IPS-NIHi11 (cell line): ENCODE measurements at regions not wholly inside any gene's neighbourhood (a gene's known extent, or its start where the extent isn't known, plus 50 kb on each side); places are given as distances from the start of the nearest gene placed in this dataset.

Experiments
- DNase-seq: peaks from one replicate; pipeline ENCODE4 v3.0.0; 2012; ENCODE audit warnings: mixed read lengths, low spot score

GRCh38 chr12:71071536-71072097, 86.2 kb downstream of the TSPAN8 start:
- DNase-seq, result no peak

- no peak for DNase-seq
Observed at GRCh38 chr12:71070416-71071128, 87.2 kb downstream of the TSPAN8 start.

GRCh38 chr12:71069311-71069710, 88.5 kb downstream of the TSPAN8 start:
- no peak for DNase-seq

GRCh38 chr12:71063087-71063486, 94.7 kb downstream of the TSPAN8 start:
- DNase-seq, result no peak

GRCh38 chr12:71061451-71061850, 96.3 kb downstream of the TSPAN8 start:
- no peak for DNase-seq

GRCh38 chr12:71060426-71060825, 97.4 kb downstream of the TSPAN8 start:
- no peak for DNase-seq

- DNase-seq, result no peak
Observed at GRCh38 chr12:71057330-71057729, 100.5 kb downstream of the TSPAN8 start.

GRCh38 chr12:71054551-71054950, 103.2 kb downstream of the TSPAN8 start:
- no peak for DNase-seq

GRCh38 chr12:71046215-71046614, 111.6 kb downstream of the TSPAN8 start:
- DNase-seq, result no peak

GRCh38 chr12:71045781-71046180, 112.0 kb downstream of the TSPAN8 start:
- no peak for DNase-seq

GRCh38 chr12:71041476-71041875, 116.3 kb downstream of the TSPAN8 start:
- DNase-seq, result no peak

GRCh38 chr12:71038960-71039359, 118.4 kb upstream of the PTPRR start:
- no peak for DNase-seq

- DNase-seq, result no peak
Observed at GRCh38 chr12:71036526-71036925, 116.0 kb upstream of the PTPRR start.

- DNase-seq, result no peak
Observed at GRCh38 chr12:71032933-71033332, 112.4 kb upstream of the PTPRR start.

- DNase-seq, result no peak
Observed at GRCh38 chr12:71029302-71029701, 108.8 kb upstream of the PTPRR start.

- DNase-seq, result no peak
Observed at GRCh38 chr12:71027856-71028255, 107.3 kb upstream of the PTPRR start.

GRCh38 chr12:71024827-71025226, 104.3 kb upstream of the PTPRR start:
- no peak for DNase-seq

GRCh38 chr12:71024281-71024680, 103.7 kb upstream of the PTPRR start:
- DNase-seq, result no peak

GRCh38 chr12:71021491-71021890, 101.0 kb upstream of the PTPRR start:
- no peak for DNase-seq

GRCh38 chr12:71019282-71019831, 98.8 kb upstream of the PTPRR start:
- DNase-seq, result no peak

GRCh38 chr12:71018682-71019081, 98.1 kb upstream of the PTPRR start:
- DNase-seq, result no peak

- DNase-seq, result no peak
Observed at GRCh38 chr12:71014180-71014785, 93.7 kb upstream of the PTPRR start.

- no peak for DNase-seq
Observed at GRCh38 chr12:71011261-71011660, 90.7 kb upstream of the PTPRR start.
